Liver (tissue), 8 donors: ENCODE measurements at regions not wholly inside any gene's neighbourhood (a gene's known extent, or its start where the extent isn't known, plus 50 kb on each side); places are given as distances from the start of the nearest gene placed in this dataset.

Source experiments
- DNase-seq: peaks from one replicate; pipeline ENCODE4 v3.0.0-alpha.2; 2017; ENCODE audit warnings: low spot score
- H3K27ac ChIP-seq, 2 donors: one replicate each; pipeline ENCODE4 v1.7.0; 2013; ENCODE audit warnings: inconsistent platforms in 2 of 2, low read length in 2 of 2, control low read depth in 1 of 2, low read depth in 1 of 2, mild to moderate bottlenecking in 1 of 2
- H3K27me3 ChIP-seq, 4 donors: one replicate each; pipeline versions ENCODE4 v1.6.1 to v1.7.0; 2013; ENCODE audit warnings: low read length in 3 of 4, inconsistent platforms in 1 of 4, mild to moderate bottlenecking in 1 of 4, moderate library complexity in 1 of 4; ENCODE audit not compliant: control insufficient read depth in 4 of 4, insufficient read depth in 4 of 4
- H3K36me3 ChIP-seq, 4 donors: one replicate each; pipeline versions ENCODE4 v1.6.1 to v1.7.0; 2013; ENCODE audit warnings: low read length in 3 of 4, mild to moderate bottlenecking in 3 of 4, low read depth in 1 of 4, moderate library complexity in 1 of 4; ENCODE audit not compliant: control insufficient read depth in 4 of 4, insufficient read depth in 3 of 4
- H3K4me1 ChIP-seq, 4 donors: one replicate each; pipeline versions ENCODE4 v1.6.1 to v1.7.0; 2013; ENCODE audit warnings: low read length in 3 of 4, mild to moderate bottlenecking in 3 of 4, moderate library complexity in 1 of 4; ENCODE audit not compliant: control insufficient read depth in 4 of 4, insufficient read depth in 4 of 4
- H3K4me3 ChIP-seq, 3 donors: one replicate each; pipeline versions ENCODE4 v1.6.1 to v1.7.0; 2013; ENCODE audit warnings: low read length in 3 of 3, control low read depth in 1 of 3, low read depth in 1 of 3, mild to moderate bottlenecking in 1 of 3
- H3K9ac ChIP-seq, 2 donors: one replicate each; pipeline ENCODE4 v1.7.0; 2013; ENCODE audit warnings: low read length in 2 of 2, mild to moderate bottlenecking in 2 of 2, moderate library complexity in 2 of 2, control low read depth in 1 of 2, low read depth in 1 of 2
- H3K9me3 ChIP-seq, 4 donors: one replicate each; pipeline versions ENCODE4 v1.6.1 to v1.7.0; 2013; ENCODE audit warnings: low read length in 3 of 4; ENCODE audit not compliant: control insufficient read depth in 4 of 4
- ATF3 ChIP-seq: IDR thresholded peaks from 2 replicates; pipeline ENCODE4 v1.6.1; 2016; ENCODE audit warnings: antibody characterized with exemption
- EGR1 ChIP-seq, 2 donors: IDR thresholded peaks; 2 replicates each; pipeline ENCODE4 v1.6.1; 2016 to 2018; ENCODE audit warnings: antibody characterized with exemption in 2 of 2, low read depth in 2 of 2
- FOXA1 ChIP-seq: IDR thresholded peaks from 2 replicates; pipeline ENCODE4 v1.6.1; 2016; ENCODE audit warnings: antibody characterized with exemption
- FOXA2 ChIP-seq: IDR thresholded peaks from 2 replicates; pipeline ENCODE4 v1.6.1; 2016; ENCODE audit warnings: antibody characterized with exemption
- HNF4A ChIP-seq, 2 donors: conservative IDR thresholded peaks; 2 replicates each; pipeline ENCODE4 v1.6.1; 2016; ENCODE audit warnings: antibody characterized with exemption in 2 of 2, mild to moderate bottlenecking in 2 of 2
- WGBS: extraction: QIAGEN DNeasy Blood & Tissue Kit; methylation state at CpG from one replicate; pipeline ENCODE4 v1.1.7; 2013; 5-methylcytosine and 5-hydroxymethylcytosine counted together
- TF ChIP-seq, protein P1 (sequence below): fragments of 150-350 bp; IDR thresholded peaks from 2 replicates; pipeline ENCODE4 v1.5.1; 2017; ENCODE audit warnings: improper control_type of control experiment, low read depth, low read length; ENCODE audit not compliant: missing input control
- TF ChIP-seq, protein P2 (sequence below): IDR thresholded peaks from 2 replicates; pipeline ENCODE4 v1.6.1; 2016; ENCODE audit warnings: antibody characterized with exemption, mild to moderate bottlenecking
- TF ChIP-seq, protein P3 (sequence below): IDR thresholded peaks from 2 replicates; pipeline ENCODE4 v1.6.1; 2016; ENCODE audit warnings: antibody characterized with exemption
- donor health status: healthy.
- donor health status: healthy.
- donor health status: healthy.
- donor health status: healthy.
- donor health status: healthy.

DNA sequence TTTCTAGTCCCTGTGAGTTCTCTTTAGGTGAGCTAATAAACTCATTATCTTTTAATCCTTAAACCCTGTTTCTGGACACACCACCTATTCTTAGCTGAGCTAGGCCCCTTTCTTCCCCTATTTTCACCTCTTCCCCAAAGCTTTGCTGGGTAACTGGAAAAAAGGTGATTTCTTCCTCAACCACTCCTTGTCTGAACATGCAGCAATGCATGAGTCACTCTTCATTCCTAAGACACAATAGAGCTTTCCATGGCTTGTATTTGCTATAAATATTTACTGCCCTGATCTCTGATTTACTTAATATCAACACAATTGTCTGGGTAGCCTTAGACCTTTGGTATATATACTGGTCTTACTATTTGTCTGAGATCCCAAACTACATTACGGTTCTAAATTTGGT lies 370.9 kb downstream of the KLF5 start:
- Histone ChIP-seq H3K4me3 (no peak overlapping the region), H3K36me3 (no peaks in the 10 kb centered on the region), H3K4me1 (no peaks in the 10 kb centered on the region), H3K9ac (no peak overlapping the region), H3K27me3 (no peaks in the 10 kb centered on the region), H3K27ac (no peak overlapping the region), H3K9me3 (no peaks in the 10 kb centered on the region)
- no peak for DNase-seq
- WGBS = 91% methylated on average over 1 of the region's 1 CpG
- TF ChIP-seq, protein P1, sequence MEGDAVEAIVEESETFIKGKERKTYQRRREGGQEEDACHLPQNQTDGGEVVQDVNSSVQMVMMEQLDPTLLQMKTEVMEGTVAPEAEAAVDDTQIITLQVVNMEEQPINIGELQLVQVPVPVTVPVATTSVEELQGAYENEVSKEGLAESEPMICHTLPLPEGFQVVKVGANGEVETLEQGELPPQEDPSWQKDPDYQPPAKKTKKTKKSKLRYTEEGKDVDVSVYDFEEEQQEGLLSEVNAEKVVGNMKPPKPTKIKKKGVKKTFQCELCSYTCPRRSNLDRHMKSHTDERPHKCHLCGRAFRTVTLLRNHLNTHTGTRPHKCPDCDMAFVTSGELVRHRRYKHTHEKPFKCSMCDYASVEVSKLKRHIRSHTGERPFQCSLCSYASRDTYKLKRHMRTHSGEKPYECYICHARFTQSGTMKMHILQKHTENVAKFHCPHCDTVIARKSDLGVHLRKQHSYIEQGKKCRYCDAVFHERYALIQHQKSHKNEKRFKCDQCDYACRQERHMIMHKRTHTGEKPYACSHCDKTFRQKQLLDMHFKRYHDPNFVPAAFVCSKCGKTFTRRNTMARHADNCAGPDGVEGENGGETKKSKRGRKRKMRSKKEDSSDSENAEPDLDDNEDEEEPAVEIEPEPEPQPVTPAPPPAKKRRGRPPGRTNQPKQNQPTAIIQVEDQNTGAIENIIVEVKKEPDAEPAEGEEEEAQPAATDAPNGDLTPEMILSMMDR = no peak
- TF ChIP-seq, protein P2, sequence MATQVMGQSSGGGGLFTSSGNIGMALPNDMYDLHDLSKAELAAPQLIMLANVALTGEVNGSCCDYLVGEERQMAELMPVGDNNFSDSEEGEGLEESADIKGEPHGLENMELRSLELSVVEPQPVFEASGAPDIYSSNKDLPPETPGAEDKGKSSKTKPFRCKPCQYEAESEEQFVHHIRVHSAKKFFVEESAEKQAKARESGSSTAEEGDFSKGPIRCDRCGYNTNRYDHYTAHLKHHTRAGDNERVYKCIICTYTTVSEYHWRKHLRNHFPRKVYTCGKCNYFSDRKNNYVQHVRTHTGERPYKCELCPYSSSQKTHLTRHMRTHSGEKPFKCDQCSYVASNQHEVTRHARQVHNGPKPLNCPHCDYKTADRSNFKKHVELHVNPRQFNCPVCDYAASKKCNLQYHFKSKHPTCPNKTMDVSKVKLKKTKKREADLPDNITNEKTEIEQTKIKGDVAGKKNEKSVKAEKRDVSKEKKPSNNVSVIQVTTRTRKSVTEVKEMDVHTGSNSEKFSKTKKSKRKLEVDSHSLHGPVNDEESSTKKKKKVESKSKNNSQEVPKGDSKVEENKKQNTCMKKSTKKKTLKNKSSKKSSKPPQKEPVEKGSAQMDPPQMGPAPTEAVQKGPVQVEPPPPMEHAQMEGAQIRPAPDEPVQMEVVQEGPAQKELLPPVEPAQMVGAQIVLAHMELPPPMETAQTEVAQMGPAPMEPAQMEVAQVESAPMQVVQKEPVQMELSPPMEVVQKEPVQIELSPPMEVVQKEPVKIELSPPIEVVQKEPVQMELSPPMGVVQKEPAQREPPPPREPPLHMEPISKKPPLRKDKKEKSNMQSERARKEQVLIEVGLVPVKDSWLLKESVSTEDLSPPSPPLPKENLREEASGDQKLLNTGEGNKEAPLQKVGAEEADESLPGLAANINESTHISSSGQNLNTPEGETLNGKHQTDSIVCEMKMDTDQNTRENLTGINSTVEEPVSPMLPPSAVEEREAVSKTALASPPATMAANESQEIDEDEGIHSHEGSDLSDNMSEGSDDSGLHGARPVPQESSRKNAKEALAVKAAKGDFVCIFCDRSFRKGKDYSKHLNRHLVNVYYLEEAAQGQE = no peak
- TF ChIP-seq HNF4A (conservative IDR thresholded peaks at IDR 0.05) = no peak
- no peak for TF ChIP-seq FOXA2
- no peak for TF ChIP-seq ATF3
- no peak for TF ChIP-seq EGR1 (IDR thresholded peaks at IDR 0.05; ENCODE audit: low read depth in 2 of 2)
- no peak for TF ChIP-seq FOXA1
- TF ChIP-seq, protein P3, sequence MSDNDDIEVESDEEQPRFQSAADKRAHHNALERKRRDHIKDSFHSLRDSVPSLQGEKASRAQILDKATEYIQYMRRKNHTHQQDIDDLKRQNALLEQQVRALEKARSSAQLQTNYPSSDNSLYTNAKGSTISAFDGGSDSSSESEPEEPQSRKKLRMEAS = no peak

DNA sequence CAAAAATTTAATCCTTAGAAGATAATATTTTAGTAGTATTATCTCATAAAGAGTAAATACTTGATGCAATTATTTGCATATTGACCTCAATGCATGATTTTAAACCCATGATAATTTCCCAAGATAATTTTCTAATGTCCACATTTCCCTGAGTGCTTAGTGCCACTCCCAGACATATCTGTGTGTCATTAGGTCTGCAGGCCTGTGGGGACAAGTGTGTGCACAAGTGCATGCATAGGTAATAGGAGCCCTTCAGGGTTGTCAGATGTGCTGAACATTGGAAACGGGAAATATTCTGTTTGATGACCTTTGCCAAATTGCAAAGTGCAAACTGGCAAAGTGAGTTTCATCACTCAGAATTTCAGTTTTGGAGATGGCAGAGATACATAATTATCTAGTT lies 369.9 kb downstream of the KLF5 start:
- WGBS = 72% methylated on average over 1 of the region's 1 CpG
- H3K9ac ChIP-seq = no peak overlapping the region
- H3K9me3 ChIP-seq = no peaks in the 10 kb centered on the region
- H3K27me3 ChIP-seq = no peaks in the 10 kb centered on the region
- no peaks in the 10 kb centered on the region for H3K4me1 ChIP-seq
- H3K27ac ChIP-seq = no peak overlapping the region
- H3K4me3 ChIP-seq = no peak overlapping the region
- no peak for DNase-seq
- no peaks in the 10 kb centered on the region for H3K36me3 ChIP-seq
- TF ChIP-seq HNF4A (conservative IDR thresholded peaks at IDR 0.05) (no peak), ATF3 (no peak)

- H3K9ac ChIP-seq = no peak overlapping the region
- no peak overlapping the region for H3K4me3 ChIP-seq
- H3K36me3 ChIP-seq = no peaks in the 10 kb centered on the region
- H3K27ac ChIP-seq = no peak overlapping the region
- H3K4me1 ChIP-seq = no peaks in the 10 kb centered on the region
- H3K9me3 ChIP-seq = no peaks in the 10 kb centered on the region
- WGBS = 65% methylated on average over 3 of the region's 3 CpGs
- no peaks in the 10 kb centered on the region for H3K27me3 ChIP-seq
- TF ChIP-seq, protein P2 = no peak
- no peak for DNase-seq
These were observed 369.3 kb downstream of the KLF5 start for GRCh38 chr13:73428137-73428536.
